ENCODE measurements at regions not wholly inside any gene's neighbourhood (a gene's known extent, or its start where the extent isn't known, plus 50 kb on each side); places are given as distances from the start of the nearest gene placed in this dataset.

DNA sequence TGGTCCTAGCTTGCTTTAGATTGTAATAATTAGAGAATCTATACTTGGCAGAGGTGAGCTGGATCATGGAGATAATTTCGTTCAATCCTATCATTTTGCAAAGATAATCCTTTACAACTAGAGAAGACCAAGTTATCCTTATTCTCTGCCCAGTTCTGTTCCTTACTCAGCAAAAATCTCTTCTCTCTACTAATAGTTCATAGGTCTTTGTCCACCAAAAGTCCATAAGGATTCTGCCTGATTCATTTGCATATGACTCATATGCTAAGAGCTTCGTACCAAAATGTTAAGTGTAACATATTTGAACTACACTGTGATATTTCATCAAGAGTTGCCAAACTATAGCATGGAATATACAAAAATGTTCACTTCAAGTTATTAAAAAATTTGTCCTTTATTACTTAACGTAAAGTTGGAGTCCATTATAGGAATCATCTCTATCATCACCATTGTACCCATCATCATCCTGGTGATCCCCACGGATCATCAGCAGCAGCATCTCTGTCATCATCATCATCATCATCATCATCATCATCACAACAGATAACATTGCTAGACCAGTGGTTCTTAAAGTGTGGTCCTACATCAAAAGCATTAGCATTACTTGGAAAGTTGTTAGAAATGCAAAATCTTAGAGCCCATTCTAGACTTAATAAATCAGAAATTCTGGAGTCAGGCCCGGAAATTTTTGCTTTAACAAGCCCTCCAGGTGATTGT lies 463.0 kb downstream of the DHX35 start:
- no peak overlapping the region for H3K27ac ChIP-seq (replicated peaks)
- TF ChIP-seq POLR2AphosphoS5 (IDR thresholded peaks at IDR 0.05; ENCODE audit: low read depth) (no peak), SPI1 (IDR thresholded peaks at IDR 0.05; ENCODE audit: borderline replicate concordance, low read depth) (no peak), GABPA (IDR thresholded peaks at IDR 0.05; ENCODE audit: low read depth) (no peak), REST (IDR thresholded peaks at IDR 0.05; ENCODE audit: insufficient replicate concordance, low read depth) (no peak)
- TF ChIP-seq, protein P1, sequence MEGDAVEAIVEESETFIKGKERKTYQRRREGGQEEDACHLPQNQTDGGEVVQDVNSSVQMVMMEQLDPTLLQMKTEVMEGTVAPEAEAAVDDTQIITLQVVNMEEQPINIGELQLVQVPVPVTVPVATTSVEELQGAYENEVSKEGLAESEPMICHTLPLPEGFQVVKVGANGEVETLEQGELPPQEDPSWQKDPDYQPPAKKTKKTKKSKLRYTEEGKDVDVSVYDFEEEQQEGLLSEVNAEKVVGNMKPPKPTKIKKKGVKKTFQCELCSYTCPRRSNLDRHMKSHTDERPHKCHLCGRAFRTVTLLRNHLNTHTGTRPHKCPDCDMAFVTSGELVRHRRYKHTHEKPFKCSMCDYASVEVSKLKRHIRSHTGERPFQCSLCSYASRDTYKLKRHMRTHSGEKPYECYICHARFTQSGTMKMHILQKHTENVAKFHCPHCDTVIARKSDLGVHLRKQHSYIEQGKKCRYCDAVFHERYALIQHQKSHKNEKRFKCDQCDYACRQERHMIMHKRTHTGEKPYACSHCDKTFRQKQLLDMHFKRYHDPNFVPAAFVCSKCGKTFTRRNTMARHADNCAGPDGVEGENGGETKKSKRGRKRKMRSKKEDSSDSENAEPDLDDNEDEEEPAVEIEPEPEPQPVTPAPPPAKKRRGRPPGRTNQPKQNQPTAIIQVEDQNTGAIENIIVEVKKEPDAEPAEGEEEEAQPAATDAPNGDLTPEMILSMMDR (IDR thresholded peaks at IDR 0.05; ENCODE audit: insufficient read depth, low read length), result no peak
- H3K4me3 ChIP-seq (replicated peaks; ENCODE audit: insufficient read depth, low read length), result no peak overlapping the region
- H3K27me3 ChIP-seq (ENCODE audit: insufficient read depth, poor library complexity, severe bottlenecking), result no peaks in the 10 kb centered on the region
- DNase-seq (ENCODE audit: low read depth in 1 of 2, low spot score in 1 of 2), result no peak

- DNase-seq (ENCODE audit: low read depth in 1 of 2, low spot score in 1 of 2), result no peak
- no peak for TF ChIP-seq POLR2AphosphoS5 (IDR thresholded peaks at IDR 0.05; ENCODE audit: low read depth)
- TF ChIP-seq REST (IDR thresholded peaks at IDR 0.05; ENCODE audit: insufficient replicate concordance, low read depth), result no peak
- TF ChIP-seq, protein P1 (IDR thresholded peaks at IDR 0.05; ENCODE audit: insufficient read depth, low read length), result no peak
- no peak for TF ChIP-seq SPI1 (IDR thresholded peaks at IDR 0.05; ENCODE audit: borderline replicate concordance, low read depth)
- TF ChIP-seq GABPA (IDR thresholded peaks at IDR 0.05; ENCODE audit: low read depth), result no peak
- H3K27ac ChIP-seq (replicated peaks), result no peak overlapping the region
- no peak overlapping the region for H3K4me3 ChIP-seq (replicated peaks; ENCODE audit: insufficient read depth, low read length)
- H3K27me3 ChIP-seq (ENCODE audit: insufficient read depth, poor library complexity, severe bottlenecking), result no peaks in the 10 kb centered on the region
These were observed 459.5 kb downstream of the DHX35 start for GRCh38 chr20:39421571-39422105.

- no peak overlapping the region for H3K4me3 ChIP-seq (replicated peaks; ENCODE audit: insufficient read depth, low read length)
- no peaks in the 10 kb centered on the region for H3K27me3 ChIP-seq (ENCODE audit: insufficient read depth, poor library complexity, severe bottlenecking)
- no peak for DNase-seq (ENCODE audit: low read depth in 1 of 2, low spot score in 1 of 2)
- TF ChIP-seq, protein P1 (IDR thresholded peaks at IDR 0.05; ENCODE audit: insufficient read depth, low read length), result no peak
- TF ChIP-seq POLR2AphosphoS5 (IDR thresholded peaks at IDR 0.05; ENCODE audit: low read depth) (no peak), SPI1 (IDR thresholded peaks at IDR 0.05; ENCODE audit: borderline replicate concordance, low read depth) (no peak), GABPA (IDR thresholded peaks at IDR 0.05; ENCODE audit: low read depth) (no peak), REST (IDR thresholded peaks at IDR 0.05; ENCODE audit: insufficient replicate concordance, low read depth) (no peak)
- no peak overlapping the region for H3K27ac ChIP-seq (replicated peaks)
These were observed 449.9 kb downstream of the DHX35 start for GRCh38 chr20:39412091-39412490.
